HG02852 (cell line): ENCODE measurements at regions not wholly inside any gene's neighbourhood (a gene's known extent, or its start where the extent isn't known, plus 50 kb on each side); places are given as distances from the start of the nearest gene placed in this dataset.

Experiments used
- ATAC-seq: cut with Tn5 transposase; IDR thresholded peaks from one replicate; pipeline ENCODE4 v1.9.1; 2021; ENCODE audit warnings: mild to moderate bottlenecking, moderate library complexity; ENCODE audit not compliant: unreplicated experiment

- ATAC-seq, result no peak
Measured at GRCh38 chr18:6606411-6607085, 123.0 kb upstream of the ARHGAP28 start.

GRCh38 chr18:6607343-6607742 lies 122.2 kb upstream of the ARHGAP28 start:
- no peak for ATAC-seq

- no peak for ATAC-seq
Measured at GRCh38 chr18:6609666-6610264, 119.8 kb upstream of the ARHGAP28 start.

- ATAC-seq, result no peak
Measured at GRCh38 chr18:6610466-6610865, 119.0 kb upstream of the ARHGAP28 start.

GRCh38 chr18:6613581-6613980 lies 115.9 kb upstream of the ARHGAP28 start:
- ATAC-seq, result no peak

GRCh38 chr18:6614952-6615351 lies 114.6 kb upstream of the ARHGAP28 start:
- no peak for ATAC-seq

GRCh38 chr18:6616981-6617380 lies 112.5 kb upstream of the ARHGAP28 start:
- no peak for ATAC-seq

- ATAC-seq, result no peak
Measured at GRCh38 chr18:6621437-6621836, 108.1 kb upstream of the ARHGAP28 start.

- no peak for ATAC-seq
Measured at GRCh38 chr18:6623278-6623677, 106.2 kb upstream of the ARHGAP28 start.

GRCh38 chr18:6624271-6624660 lies 105.2 kb upstream of the ARHGAP28 start:
- ATAC-seq, result no peak

GRCh38 chr18:6624661-6625311 lies 104.7 kb upstream of the ARHGAP28 start:
- ATAC-seq, result no peak

GRCh38 chr18:6625481-6625880 lies 104.0 kb upstream of the ARHGAP28 start:
- no peak for ATAC-seq

- no peak for ATAC-seq
Measured at GRCh38 chr18:6626457-6626856, 103.1 kb upstream of the ARHGAP28 start.

GRCh38 chr18:6627645-6628044 lies 101.9 kb upstream of the ARHGAP28 start:
- no peak for ATAC-seq

GRCh38 chr18:6628187-6628586 lies 101.3 kb upstream of the ARHGAP28 start:
- no peak for ATAC-seq

- ATAC-seq, result no peak
Measured at GRCh38 chr18:6629635-6630140, 99.8 kb upstream of the ARHGAP28 start.

GRCh38 chr18:6633310-6633709 lies 96.2 kb upstream of the ARHGAP28 start:
- ATAC-seq, result no peak

GRCh38 chr18:6636091-6636490 lies 93.4 kb upstream of the ARHGAP28 start:
- no peak for ATAC-seq

GRCh38 chr18:6638447-6638846 lies 91.1 kb upstream of the ARHGAP28 start:
- ATAC-seq, result no peak

GRCh38 chr18:6639305-6639704 lies 90.2 kb upstream of the ARHGAP28 start:
- no peak for ATAC-seq

- ATAC-seq, result no peak
Measured at GRCh38 chr18:6644836-6645627, 84.5 kb upstream of the ARHGAP28 start.
